Glomerular visceral epithelial cell (primary cell): ENCODE measurements at regions not wholly inside any gene's neighbourhood (a gene's known extent, or its start where the extent isn't known, plus 50 kb on each side); places are given as distances from the start of the nearest gene placed in this dataset.
A peak's percentile ranks its signal among the peaks of the same experiment; 100 is the strongest.
"Not testable (repeated sequence)": the region's sequence is repeated elsewhere in the genome, so short reads cannot be mapped to it uniquely, and the experiment has no call there.

Experiments used
- DNase-seq: peaks from one replicate; pipeline ENCODE4 v3.0.0-alpha.2; 2016; ENCODE audit errors: extremely low spot score

DNA sequence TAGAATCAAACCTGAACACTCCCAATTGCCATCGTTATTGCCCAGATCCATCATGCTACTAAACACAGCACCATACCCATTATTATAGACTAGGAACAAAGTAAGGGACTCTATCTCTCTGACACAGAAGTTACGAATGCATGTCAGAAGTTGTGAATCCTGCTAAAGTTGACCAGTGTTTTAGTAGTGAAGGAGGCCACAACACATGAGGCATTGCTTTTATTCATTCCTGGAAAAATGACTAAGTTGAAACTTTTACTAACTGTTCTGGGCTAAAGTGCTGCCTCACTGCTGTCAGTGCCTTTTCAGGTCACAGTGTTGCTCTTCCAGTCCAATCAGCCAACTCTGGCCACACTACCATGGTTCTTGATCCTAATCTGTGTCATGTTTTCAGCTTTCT, 911.1 kb downstream of the TTLL7 start:
- DNase-seq, result no peak

- no peak for DNase-seq
These were observed 911.9 kb downstream of the TTLL7 start for GRCh38 chr1:83086986-83087512.

DNA sequence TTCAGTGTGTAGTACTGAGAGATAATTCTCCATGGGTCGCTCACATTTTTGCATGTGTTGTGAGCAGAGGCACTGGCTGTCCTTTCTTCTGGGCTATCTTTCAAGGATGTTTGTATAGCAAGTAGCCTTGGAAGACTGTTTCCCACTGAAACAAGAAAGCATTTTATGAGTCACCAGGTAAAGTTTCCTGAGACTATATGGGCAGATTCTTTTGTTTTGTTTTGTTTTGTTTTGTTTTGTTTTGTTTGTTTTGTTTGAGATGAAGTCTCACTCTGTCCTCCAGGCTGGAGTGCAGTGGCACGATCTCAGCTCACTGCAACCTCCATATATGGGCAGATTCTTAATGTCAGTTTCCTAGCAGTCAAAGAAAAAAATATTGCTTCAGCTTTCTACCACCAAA, 912.6 kb downstream of the TTLL7 start:
- DNase-seq, result no peak

DNA sequence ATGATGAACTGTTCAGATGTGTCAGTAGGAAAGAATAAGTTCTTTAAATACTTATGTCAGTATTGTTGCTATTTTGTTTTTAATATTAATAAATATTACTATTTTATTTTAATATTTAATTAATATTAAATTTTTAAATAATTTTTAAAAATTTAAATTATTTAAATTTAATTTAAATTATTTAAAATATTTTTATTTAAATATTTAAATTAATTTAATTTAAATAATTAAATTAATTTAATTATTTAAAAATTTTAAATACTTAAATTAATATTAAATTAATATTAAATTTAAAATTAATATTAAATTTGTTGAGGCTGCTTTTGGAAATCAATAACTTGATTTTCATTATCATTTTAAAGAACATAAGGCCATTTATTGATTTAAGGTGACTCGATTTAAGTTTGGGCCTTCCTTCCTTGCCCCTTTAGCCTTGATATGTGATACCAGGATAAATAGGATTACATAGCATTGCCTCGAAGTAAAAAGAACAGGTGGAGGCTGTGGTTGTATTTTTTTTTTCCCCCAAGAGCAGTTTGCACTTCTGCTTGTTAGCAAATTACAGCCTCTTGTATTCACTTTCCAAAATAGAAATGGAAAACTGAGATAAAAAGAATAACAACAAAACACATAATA, 915.2 kb downstream of the TTLL7 start:
- DNase-seq, result no peak

- no peak for DNase-seq
These were observed 921.5 kb downstream of the TTLL7 start for GRCh38 chr1:83077411-83077810.

DNA sequence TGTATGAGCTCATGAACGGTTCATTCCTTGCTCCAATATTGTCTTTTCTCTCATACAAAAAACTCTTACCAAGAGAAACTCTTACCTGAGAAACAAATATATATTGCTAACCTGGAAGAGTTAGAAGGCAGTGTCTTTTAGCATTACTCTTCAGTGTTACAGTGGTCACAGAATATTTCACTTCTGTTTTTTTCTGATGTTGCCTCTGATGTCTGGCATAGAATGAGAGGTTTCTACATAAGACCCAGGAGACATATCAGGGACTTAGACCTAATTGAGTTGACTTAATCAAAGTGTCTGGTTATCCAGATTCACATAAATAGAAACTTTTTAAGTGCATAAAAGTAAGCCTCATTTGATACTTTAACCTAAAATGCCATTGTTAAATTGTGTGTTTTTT, 923.8 kb downstream of the TTLL7 start:
- DNase-seq, result no peak

- no peak for DNase-seq
These were observed 931.0 kb downstream of the TTLL7 start for GRCh38 chr1:83067954-83068353.

GRCh38 chr1:83065952-83066727, 932.8 kb downstream of the TTLL7 start:
- no peak for DNase-seq

GRCh38 chr1:83064589-83065242, 934.2 kb downstream of the TTLL7 start:
- peak; percentile 5 for DNase-seq

DNA sequence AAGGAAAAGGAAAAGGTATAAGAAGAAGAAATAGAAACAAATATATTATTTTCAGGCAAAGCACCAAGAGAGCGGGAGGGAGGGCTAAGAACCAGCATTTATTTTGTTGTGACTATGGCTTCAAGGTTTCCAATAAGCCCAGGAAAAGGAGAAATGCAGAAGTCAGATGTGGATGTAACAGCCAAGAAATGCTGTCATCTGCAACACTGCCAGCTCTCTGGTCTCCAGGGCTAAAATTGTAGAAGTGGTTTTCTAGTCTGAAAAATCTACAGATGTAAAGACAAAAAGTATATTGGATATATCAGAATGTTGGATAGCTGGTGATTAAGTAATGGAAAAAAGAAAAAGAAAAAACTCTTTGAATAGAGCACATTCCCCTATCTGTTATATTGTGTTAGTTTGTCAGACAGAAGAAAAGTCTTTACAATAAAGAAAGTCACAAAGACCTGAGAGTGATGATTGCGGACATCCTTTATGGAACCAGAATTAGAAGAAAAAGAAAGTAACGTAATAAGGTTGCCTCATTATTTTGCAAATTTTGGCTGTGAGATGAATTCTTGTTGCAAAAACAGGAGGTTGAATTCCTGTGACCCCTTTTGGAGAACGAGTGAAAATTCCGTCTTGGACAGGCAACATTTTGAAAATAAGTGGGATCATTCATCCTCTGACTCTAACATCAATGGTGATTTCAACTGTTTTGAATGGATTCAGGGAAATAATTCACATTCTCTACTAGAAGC, 938.1 kb downstream of the TTLL7 start:
- DNase-seq, result no peak

DNA sequence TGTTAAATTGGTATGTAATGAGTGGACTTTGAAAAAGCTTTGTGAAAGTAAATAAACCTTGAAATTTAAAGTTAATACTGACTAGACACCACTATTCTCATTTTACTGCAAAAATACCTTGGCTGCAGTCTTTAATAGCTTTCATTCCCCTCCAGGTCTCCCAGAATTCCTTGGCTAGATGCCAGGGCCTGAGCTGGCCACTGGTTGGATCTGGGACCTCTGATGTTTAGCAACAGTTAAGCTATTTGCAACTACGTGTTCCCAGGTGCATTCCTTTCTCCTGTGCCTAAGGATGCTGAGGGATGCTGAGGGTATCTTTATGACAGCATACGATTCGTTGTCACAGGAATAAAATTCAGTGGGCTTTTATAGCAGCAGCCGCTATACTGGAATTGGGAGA, 938.7 kb downstream of the TTLL7 start:
- peak; percentile 9 for DNase-seq

GRCh38 chr1:83058327-83058726, 940.6 kb downstream of the TTLL7 start:
- DNase-seq, result no peak

GRCh38 chr1:83055391-83056170, 943.4 kb downstream of the TTLL7 start:
- DNase-seq, result no peak

DNA sequence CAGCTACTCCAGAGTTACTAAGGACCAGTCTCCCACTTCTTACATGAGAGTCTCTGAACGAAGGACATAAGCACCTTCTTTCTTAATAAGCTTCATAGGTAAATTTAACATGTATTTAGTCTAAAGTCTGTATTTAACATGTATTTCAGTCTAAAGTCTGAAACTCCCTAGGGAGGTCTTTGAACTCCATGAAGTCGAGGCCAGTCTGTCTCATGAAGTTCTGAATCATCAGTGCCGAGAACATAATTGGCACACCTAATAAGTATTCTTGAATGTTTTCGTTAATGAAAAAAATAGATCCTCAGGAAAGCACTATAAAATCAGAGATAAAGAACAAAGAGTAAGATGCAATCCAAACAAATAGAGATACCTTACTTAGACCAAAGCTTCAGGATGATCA, 945.5 kb downstream of the TTLL7 start:
- no peak for DNase-seq

DNA sequence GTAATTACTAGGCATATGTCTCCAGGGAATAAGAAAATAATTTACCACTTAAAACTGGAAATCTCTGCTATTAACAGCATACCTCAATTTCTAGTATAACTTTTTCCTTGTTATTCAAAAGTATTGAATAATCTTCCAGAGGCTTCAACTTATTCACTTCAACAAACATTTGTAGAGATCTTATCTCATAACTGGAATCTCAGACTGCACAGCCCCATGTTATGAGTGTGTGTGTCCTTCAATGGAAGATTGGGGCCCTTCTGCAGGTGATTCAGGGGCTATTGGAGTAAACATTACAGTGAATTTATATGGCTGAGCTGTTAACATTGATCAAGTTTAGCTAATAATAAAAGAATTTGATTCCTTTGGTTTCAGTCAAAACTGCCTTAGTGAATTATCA, 946.1 kb downstream of the TTLL7 start:
- DNase-seq, result no peak

- DNase-seq, result not testable (repeated sequence)
These were observed 947.9 kb downstream of the TTLL7 start for GRCh38 chr1:83051053-83051452.

GRCh38 chr1:83043244-83043643, 955.7 kb downstream of the TTLL7 start:
- DNase-seq, result no peak

- not testable (repeated sequence) for DNase-seq
These were observed 959.8 kb downstream of the TTLL7 start for GRCh38 chr1:83039091-83039490.

DNA sequence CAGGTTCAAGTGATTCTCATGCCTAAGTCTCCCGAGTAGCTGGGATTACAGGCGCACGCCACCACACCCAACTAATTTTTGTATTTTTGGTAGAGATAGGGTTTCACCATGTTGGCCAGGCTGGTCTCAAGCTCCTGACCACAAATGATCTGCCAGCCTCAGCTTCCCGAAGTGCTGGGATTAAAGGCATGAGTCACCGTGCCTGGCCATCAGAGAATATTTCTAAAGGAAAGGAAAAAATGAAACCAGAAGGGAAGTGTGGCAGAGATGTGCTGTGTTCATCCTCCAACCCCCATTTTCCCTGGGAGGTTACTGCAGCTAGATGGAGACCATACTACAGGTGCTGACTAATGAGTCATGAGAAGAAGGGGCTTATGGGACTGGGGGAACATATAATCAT, 964.1 kb downstream of the TTLL7 start:
- peak; percentile 15 for DNase-seq

- DNase-seq, result peak; percentile 39
These were observed 965.2 kb downstream of the TTLL7 start for GRCh38 chr1:83033682-83034081.

DNA sequence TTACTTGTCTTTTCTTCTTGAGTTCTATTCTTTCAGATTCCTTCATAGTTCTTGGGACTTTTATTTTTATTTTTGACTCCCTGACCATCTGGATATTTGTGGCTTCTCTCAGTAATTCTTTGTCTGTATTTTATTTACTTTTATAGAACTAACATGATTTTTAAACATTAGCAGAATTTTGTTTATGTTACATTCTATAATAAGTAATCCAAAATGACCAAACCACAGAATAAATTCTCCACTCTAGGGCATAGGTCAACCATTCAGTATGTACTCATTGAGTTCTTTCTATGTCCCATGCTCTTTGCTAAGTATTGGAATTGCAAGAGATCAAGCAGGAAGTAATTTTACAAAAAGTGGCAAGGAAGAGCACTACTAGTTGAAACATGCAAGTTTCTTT, 969.0 kb downstream of the TTLL7 start:
- DNase-seq, result peak; percentile 24
